ENCODE measurements at regions not wholly inside any gene's neighbourhood (a gene's known extent, or its start where the extent isn't known, plus 50 kb on each side); places are given as distances from the start of the nearest gene placed in this dataset.

DNA sequence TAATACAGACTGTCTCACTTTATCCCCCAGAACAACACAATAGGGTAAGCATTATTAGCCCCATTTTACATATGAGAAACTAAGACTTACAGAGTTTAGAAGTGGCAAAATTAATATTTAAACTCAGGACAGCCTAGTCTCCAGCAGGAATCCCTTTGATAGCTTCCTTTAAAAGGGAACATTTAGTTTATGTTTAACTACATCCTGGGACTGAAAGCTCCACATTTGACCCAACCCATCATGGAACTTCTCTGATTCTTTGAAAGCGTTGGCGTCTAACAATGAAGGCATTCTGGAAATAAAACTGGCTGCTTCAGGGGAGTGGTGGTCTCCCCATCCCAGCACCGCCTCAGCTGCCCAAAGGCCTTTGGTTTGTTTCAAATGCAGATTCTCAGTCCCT, 250.6 kb upstream of the NFIA start:
- TF ChIP-seq CTCF (IDR thresholded peaks at IDR 0.05; ENCODE audit: low read depth, low read length) (no peak), EZH2phosphoT487 (IDR thresholded peaks at IDR 0.05; ENCODE audit: low read depth) (no peak)

Data from OCI-LY3 (cell line).